Kidney (tissue), 13 donors: ENCODE measurements at regions not wholly inside any gene's neighbourhood (a gene's known extent, or its start where the extent isn't known, plus 50 kb on each side); places are given as distances from the start of the nearest gene placed in this dataset.
A peak's percentile ranks its signal among the peaks of the same experiment; 100 is the strongest.
"Not testable (repeated sequence)": the region's sequence is repeated elsewhere in the genome, so short reads cannot be mapped to it uniquely, and the experiment has no call there.

Experiments used
- DNase-seq, 5 donors: peaks; one replicate each; pipeline ENCODE4 v3.0.0-alpha.2; 2013 to 2020
- FAIRE-seq: peaks from 2 replicates; lab custom pipeline; 2012; peaks lifted over from hg19 to GRCh38; lab: Jason Lieb, UNC
- H3K27ac ChIP-seq, 2 donors: one replicate each; pipeline ENCODE4 v1.7.0; 2013; ENCODE audit warnings: low read depth in 2 of 2, low read length in 2 of 2, inconsistent platforms in 1 of 2
- H3K27me3 ChIP-seq: one replicate; pipeline ENCODE4 v1.7.1; 2013; ENCODE audit warnings: low read length, inconsistent platforms; ENCODE audit not compliant: control insufficient read depth, insufficient read depth
- H3K36me3 ChIP-seq, 3 donors: one replicate each; pipeline versions ENCODE4 v1.7.0 to v1.7.1; 2013; ENCODE audit warnings: low read length in 3 of 3, control low read depth in 1 of 3, inconsistent platforms in 1 of 3; ENCODE audit not compliant: insufficient read depth in 3 of 3, control insufficient read depth in 2 of 3
- H3K4me1 ChIP-seq, 3 donors: one replicate each; pipeline versions ENCODE4 v1.7.0 to v1.7.1; 2013; ENCODE audit warnings: low read length in 3 of 3, inconsistent platforms in 1 of 3, low read depth in 1 of 3; ENCODE audit not compliant: control insufficient read depth in 2 of 3, insufficient read depth in 2 of 3
- H3K4me3 ChIP-seq, 3 donors: one replicate each; pipeline versions ENCODE4 v1.7.0 to v1.8.1; 2013; ENCODE audit warnings: low read length in 3 of 3, control low read depth in 1 of 3, inconsistent platforms in 1 of 3
- H3K9ac ChIP-seq, 3 donors: one replicate each; pipeline versions ENCODE4 v1.7.0 to v1.7.1; 2013; ENCODE audit warnings: low read length in 3 of 3, control low read depth in 1 of 3, inconsistent platforms in 1 of 3
- H3K9me3 ChIP-seq, 3 donors: one replicate each; pipeline versions ENCODE4 v1.7.0 to v1.7.1; 2013; ENCODE audit warnings: low read length in 3 of 3, control low read depth in 1 of 3, inconsistent platforms in 1 of 3; ENCODE audit not compliant: control insufficient read depth in 2 of 3, insufficient read depth in 1 of 3
- CTCF ChIP-seq: IDR thresholded peaks from 3 replicates; pipeline ENCODE4 v1.5.1; 2012; ENCODE audit warnings: mild to moderate bottlenecking, moderate library complexity, borderline replicate concordance; ENCODE audit not compliant: insufficient read depth; ENCODE audit errors: extremely low read depth
- intact Hi-C: fragments of 100-400 bp; cut with DNase I; formaldehyde crosslinking; loops from one replicate; pipeline ENCODE4 v1.11.1; 2022
- donor health status: control.
- donor health status: control.
- donor health status: control.
- donor health status: control.
- donor health status: control.
- donor health status: DM: yes; HTN: yes; CAD: no.
- donor health status: Normal renal cell carcinoma (clear cell type).

- intact Hi-C loops = no loop called here
- H3K4me3 ChIP-seq = no peak overlapping the region
- no peaks in the 10 kb centered on the region for H3K4me1 ChIP-seq
- DNase-seq (no peak), FAIRE-seq (no peak)
- no peak overlapping the region for H3K9ac ChIP-seq
- no peak overlapping the region for H3K27ac ChIP-seq
- H3K9me3 ChIP-seq = no peaks in the 10 kb centered on the region
- TF ChIP-seq CTCF = no peak
- H3K27me3 ChIP-seq = no peaks in the 10 kb centered on the region
- H3K36me3 ChIP-seq = no peaks in the 10 kb centered on the region
Measured at GRCh38 chr2:5020116-5020875, 671.9 kb upstream of the SOX11 start.

- no peak for TF ChIP-seq CTCF
- FAIRE-seq (no peak), DNase-seq (no peak)
- no peaks in the 10 kb centered on the region for H3K9me3 ChIP-seq
- H3K4me3 ChIP-seq = no peak overlapping the region
- H3K27me3 ChIP-seq = no peaks in the 10 kb centered on the region
- H3K36me3 ChIP-seq = no peaks in the 10 kb centered on the region
- intact Hi-C loops = no loop called here
- no peak overlapping the region for H3K27ac ChIP-seq
- no peaks in the 10 kb centered on the region for H3K4me1 ChIP-seq
- H3K9ac ChIP-seq = no peak overlapping the region
Measured at GRCh38 chr2:5021136-5021535, 671.0 kb upstream of the SOX11 start.

- FAIRE-seq = no peak
- H3K9me3 ChIP-seq = no peaks in the 10 kb centered on the region
- H3K27me3 ChIP-seq = no peaks in the 10 kb centered on the region
Measured at GRCh38 chr2:5022061-5022460, 670.1 kb upstream of the SOX11 start.

GRCh38 chr2:5022708-5023635, 669.2 kb upstream of the SOX11 start:
- H3K27me3 ChIP-seq, FAIRE-seq, H3K36me3 ChIP-seq, H3K9me3 ChIP-seq, intact Hi-C loops, H3K9ac ChIP-seq, DNase-seq, H3K27ac ChIP-seq, H3K4me3 ChIP-seq, H3K4me1 ChIP-seq: not testable (repeated sequence)

More at GRCh38 chr2:5022061-5022460, 670.1 kb upstream of the SOX11 start:
- DNase-seq = peak in 1 of 5 donors; percentile 16
- Histone ChIP-seq H3K27ac (no peak overlapping the region), H3K9ac (no peak overlapping the region), H3K36me3 (no peaks in the 10 kb centered on the region), H3K4me1 (no peaks in the 10 kb centered on the region), H3K4me3 (no peak overlapping the region)
- intact Hi-C loops = no loop called here
- no peak for TF ChIP-seq CTCF
